ENCODE measurements at regions not wholly inside any gene's neighbourhood (a gene's known extent, or its start where the extent isn't known, plus 50 kb on each side); places are given as distances from the start of the nearest gene placed in this dataset.
A peak's percentile ranks its signal among the peaks of the same experiment; 100 is the strongest.

GRCh38 chr6:91796603-91797002 lies 1209.7 kb upstream of the MAP3K7 start:
- no peak for DNase-seq
- Histone ChIP-seq H3K9me3 (no peaks in the 10 kb centered on the region), H3K4me3 (no peak overlapping the region), H3K27ac (no peak overlapping the region), H3K4me1 (no peaks in the 10 kb centered on the region), H3K27me3 (no peaks in the 10 kb centered on the region), H3K36me3 (no peaks in the 10 kb centered on the region)
- WGBS, 4 donors, result 90 to 96% (median 92%) methylated on average over 1 of the region's 1 CpG
- TF ChIP-seq, protein P1, sequence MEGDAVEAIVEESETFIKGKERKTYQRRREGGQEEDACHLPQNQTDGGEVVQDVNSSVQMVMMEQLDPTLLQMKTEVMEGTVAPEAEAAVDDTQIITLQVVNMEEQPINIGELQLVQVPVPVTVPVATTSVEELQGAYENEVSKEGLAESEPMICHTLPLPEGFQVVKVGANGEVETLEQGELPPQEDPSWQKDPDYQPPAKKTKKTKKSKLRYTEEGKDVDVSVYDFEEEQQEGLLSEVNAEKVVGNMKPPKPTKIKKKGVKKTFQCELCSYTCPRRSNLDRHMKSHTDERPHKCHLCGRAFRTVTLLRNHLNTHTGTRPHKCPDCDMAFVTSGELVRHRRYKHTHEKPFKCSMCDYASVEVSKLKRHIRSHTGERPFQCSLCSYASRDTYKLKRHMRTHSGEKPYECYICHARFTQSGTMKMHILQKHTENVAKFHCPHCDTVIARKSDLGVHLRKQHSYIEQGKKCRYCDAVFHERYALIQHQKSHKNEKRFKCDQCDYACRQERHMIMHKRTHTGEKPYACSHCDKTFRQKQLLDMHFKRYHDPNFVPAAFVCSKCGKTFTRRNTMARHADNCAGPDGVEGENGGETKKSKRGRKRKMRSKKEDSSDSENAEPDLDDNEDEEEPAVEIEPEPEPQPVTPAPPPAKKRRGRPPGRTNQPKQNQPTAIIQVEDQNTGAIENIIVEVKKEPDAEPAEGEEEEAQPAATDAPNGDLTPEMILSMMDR (IDR thresholded peaks at IDR 0.05), result no peak
- no peak for TF ChIP-seq POLR2A (IDR thresholded peaks at IDR 0.05)
- intact Hi-C loops (cut with DNase I), result no loop called here
- no peak for ATAC-seq

GRCh38 chr6:91788501-91788900 lies 1201.6 kb upstream of the MAP3K7 start:
- no peak for DNase-seq
- intact Hi-C loops (cut with DNase I), result no loop called here
- Histone ChIP-seq H3K27ac (no peak overlapping the region), H3K9me3 (no peaks in the 10 kb centered on the region), H3K36me3 (no peaks in the 10 kb centered on the region), H3K4me1 (no peaks in the 10 kb centered on the region), H3K27me3 (no peaks in the 10 kb centered on the region), H3K4me3 (no peak overlapping the region)
- 66 to 78% (median 75%) methylated on average over 2 of the region's 2 CpGs for WGBS, 4 donors
- no peak for TF ChIP-seq POLR2A (IDR thresholded peaks at IDR 0.05)
- TF ChIP-seq, protein P1 (IDR thresholded peaks at IDR 0.05), result no peak
- no peak for ATAC-seq

DNA sequence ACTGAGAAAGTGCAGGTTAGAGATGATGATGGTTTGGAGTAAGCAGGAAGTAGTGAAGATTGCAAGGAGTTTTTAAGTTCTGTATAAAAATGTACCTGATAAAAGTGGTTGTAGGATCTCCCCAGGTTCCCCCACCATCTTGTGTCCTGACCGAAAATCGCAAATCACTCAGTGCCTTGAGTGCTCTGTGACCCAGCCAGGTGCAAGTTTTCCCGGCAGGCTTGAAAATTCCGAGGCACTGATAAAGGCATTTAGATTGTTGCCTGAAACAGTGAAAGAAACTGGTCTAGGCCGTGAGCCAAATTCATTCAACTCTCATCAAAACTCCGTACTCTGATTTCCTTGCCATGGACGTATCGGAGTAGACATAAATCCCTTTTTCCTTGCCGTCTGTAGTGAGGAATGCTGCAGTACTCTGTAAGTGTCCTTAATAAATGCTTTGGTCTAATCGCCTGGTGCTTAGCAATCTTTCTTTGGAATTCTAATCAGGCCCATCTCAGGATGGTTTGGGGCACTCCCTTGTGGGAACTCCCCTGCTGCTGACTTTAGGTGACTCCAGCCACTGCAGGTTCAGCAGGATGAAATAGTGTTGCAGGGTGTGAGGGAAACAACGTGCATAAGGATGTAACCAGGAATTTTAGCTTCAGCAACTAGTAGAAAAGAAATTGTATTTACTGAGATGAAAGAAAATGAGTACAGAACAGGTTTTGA lies 1199.8 kb upstream of the MAP3K7 start:
- WGBS, 4 donors, result 54 to 64% (median 60%) methylated on average over 11 of the region's 11 CpGs
- Histone ChIP-seq H3K9me3 (no peaks in the 10 kb centered on the region), H3K27me3 (no peaks in the 10 kb centered on the region), H3K4me1 (no peaks in the 10 kb centered on the region), H3K36me3 (no peaks in the 10 kb centered on the region), H3K4me3 (no peak overlapping the region), H3K27ac (no peak overlapping the region)
- DNase-seq (no peak), ATAC-seq (no peak)
- intact Hi-C loops (cut with DNase I), result no loop called here
- no peak for TF ChIP-seq POLR2A (IDR thresholded peaks at IDR 0.05)
- TF ChIP-seq, protein P1 (IDR thresholded peaks at IDR 0.05), result no peak

DNA sequence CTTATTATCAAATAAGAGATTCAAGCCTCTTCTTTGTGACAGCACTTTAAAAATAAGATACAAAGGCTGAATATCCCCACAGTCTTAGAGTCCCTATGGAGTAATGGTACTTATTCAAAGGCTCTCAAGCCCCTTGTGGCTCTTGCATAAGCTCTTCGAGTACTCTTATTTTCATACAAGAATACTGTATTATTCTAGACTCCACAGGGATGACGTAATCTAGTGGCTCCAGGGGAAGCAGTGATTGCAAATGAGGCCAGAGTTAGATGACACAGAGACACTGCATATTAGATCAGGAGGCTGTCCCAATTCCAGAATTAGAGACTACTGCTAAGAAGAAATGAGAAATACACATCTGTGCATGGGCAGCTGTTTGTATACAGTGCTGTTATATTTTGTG lies 1195.9 kb upstream of the MAP3K7 start:
- WGBS, 4 donors, result 55 to 62% (median 58%) methylated on average over 2 of the region's 2 CpGs
- no peak for TF ChIP-seq POLR2A (IDR thresholded peaks at IDR 0.05)
- TF ChIP-seq, protein P1 (IDR thresholded peaks at IDR 0.05), result no peak
- ATAC-seq, result peak in 1 of 4 donors; percentile 62

More for the DNA sequence above, 1195.9 kb upstream of the MAP3K7 start:
- no peaks in the 10 kb centered on the region for H3K9me3 ChIP-seq
- DNase-seq, result no peak
- no peak overlapping the region for H3K27ac ChIP-seq
- H3K4me1 ChIP-seq, result no peaks in the 10 kb centered on the region
- no peaks in the 10 kb centered on the region for H3K36me3 ChIP-seq
- no peaks in the 10 kb centered on the region for H3K27me3 ChIP-seq
- H3K4me3 ChIP-seq, result no peak overlapping the region
- intact Hi-C loops (cut with DNase I), result no loop called here
